WTC11 (cell line): ENCODE measurements at regions not wholly inside any gene's neighbourhood (a gene's known extent, or its start where the extent isn't known, plus 50 kb on each side); places are given as distances from the start of the nearest gene placed in this dataset.

Experiments used
- ATAC-seq: fragments of 200-7000 bp; cut with Tn5 transposase; 2 replicates; pipeline ENCODE4 v1.10.0; 2021; ENCODE audit warnings: mild to moderate bottlenecking, moderate library complexity
- CTCF ChIA-PET: fragments of 300-600 bp; sonication (Branson Sonifier 250); formaldehyde crosslinking; loops from one replicate; lab custom pipeline; 2021; ENCODE audit warnings: antibody characterized with exemption; lab: Charles Lee
- POLR2A ChIA-PET: fragments of 350-600 bp; sonication (Branson Sonifier 250); formaldehyde crosslinking; loops from one replicate; lab custom pipeline; 2021; ENCODE audit warnings: antibody characterized with exemption; lab: Charles Lee
- DNase-seq: peaks from one replicate; pipeline ENCODE4 v3.0.0; 2021; ENCODE audit warnings: low spot score
- H3K27ac Mint-ChIP-seq: 2 replicates; pipeline ENCODE4 v1.8.0; 2021; ENCODE audit warnings: mixed read lengths
- H3K27me3 Mint-ChIP-seq: 2 replicates; pipeline ENCODE4 v1.8.0; 2021; ENCODE audit warnings: low read depth, mild to moderate bottlenecking, moderate library complexity, mixed read lengths
- H3K36me3 Mint-ChIP-seq: 2 replicates; pipeline ENCODE4 v1.8.0; 2021; ENCODE audit warnings: mixed read lengths
- H3K4me1 Mint-ChIP-seq: 2 replicates; pipeline ENCODE4 v1.8.0; 2022; ENCODE audit warnings: mixed read lengths
- H3K4me3 Mint-ChIP-seq: 2 replicates; pipeline ENCODE4 v1.8.0; 2021; ENCODE audit warnings: mild to moderate bottlenecking, moderate library complexity, mixed read lengths
- H3K9me3 Mint-ChIP-seq: 2 replicates; pipeline ENCODE4 v1.8.0; 2021; ENCODE audit warnings: mixed read lengths
- AFF4 ChIP-seq: sonication (generic); formaldehyde crosslinking; IDR thresholded peaks from 2 replicates; pipeline ENCODE4 v1.8.1; 2023; ENCODE audit warnings: mild to moderate bottlenecking, missing genetic modification reagents, borderline replicate concordance
- ARID4B ChIP-seq: sonication (generic); formaldehyde crosslinking; IDR thresholded peaks from 2 replicates; pipeline ENCODE4 v1.8.0; 2023; ENCODE audit warnings: missing genetic modification reagents, mild to moderate bottlenecking, borderline replicate concordance
- ATF6 ChIP-seq: sonication (generic); formaldehyde crosslinking; IDR thresholded peaks from 2 replicates; pipeline ENCODE4 v1.8.1; 2023; ENCODE audit warnings: mild to moderate bottlenecking, missing genetic modification reagents
- CREB1 ChIP-seq: sonication (generic); formaldehyde crosslinking; IDR thresholded peaks from 2 replicates; pipeline ENCODE4 v1.8.0; 2023; ENCODE audit warnings: mild to moderate bottlenecking, missing genetic modification reagents
- ELF4 ChIP-seq: sonication (generic); formaldehyde crosslinking; IDR thresholded peaks from 2 replicates; pipeline ENCODE4 v1.8.1; 2022; ENCODE audit warnings: low read depth, mild to moderate bottlenecking, moderate library complexity, missing genetic modification reagents
- ESRRA ChIP-seq: sonication (generic); formaldehyde crosslinking; IDR thresholded peaks from 2 replicates; pipeline ENCODE4 v1.8.1; 2022; ENCODE audit warnings: mild to moderate bottlenecking, missing genetic modification reagents, borderline replicate concordance
- FOXP4 ChIP-seq: sonication (generic); formaldehyde crosslinking; IDR thresholded peaks from 2 replicates; pipeline ENCODE4 v1.8.0; 2022; ENCODE audit warnings: mild to moderate bottlenecking, missing genetic modification reagents
- GTF2I ChIP-seq: fragments of 250-450 bp; sonication (Bioruptor Pico); conservative IDR thresholded peaks from 2 replicates; pipeline ENCODE4 v1.4.0; 2021; ENCODE audit warnings: mild to moderate bottlenecking
- IRF2 ChIP-seq: sonication (generic); formaldehyde crosslinking; IDR thresholded peaks from 2 replicates; pipeline ENCODE4 v1.8.0; 2022; ENCODE audit warnings: low read depth, missing genetic modification reagents, borderline replicate concordance
- MLX ChIP-seq: sonication (generic); formaldehyde crosslinking; IDR thresholded peaks from 2 replicates; pipeline ENCODE4 v1.8.1; 2023; ENCODE audit warnings: mild to moderate bottlenecking, missing genetic modification reagents, moderate library complexity
- NFE2L1 ChIP-seq: sonication (generic); formaldehyde crosslinking; IDR thresholded peaks from 2 replicates; pipeline ENCODE4 v1.8.1; 2023; ENCODE audit warnings: missing genetic modification reagents
- NR2C2 ChIP-seq: sonication (generic); formaldehyde crosslinking; IDR thresholded peaks from 2 replicates; pipeline ENCODE4 v1.8.0; 2022; ENCODE audit warnings: mild to moderate bottlenecking, missing genetic modification reagents
- SOX15 ChIP-seq: fragments of 250-450 bp; sonication (Bioruptor Pico); IDR thresholded peaks from 2 replicates; pipeline ENCODE4 v1.9.0; 2021; ENCODE audit warnings: mild to moderate bottlenecking
- TP53 ChIP-seq: sonication (generic); formaldehyde crosslinking; IDR thresholded peaks from 2 replicates; pipeline ENCODE4 v1.8.1; 2023; ENCODE audit warnings: mild to moderate bottlenecking, missing genetic modification reagents
- ZBTB21 ChIP-seq: sonication (generic); formaldehyde crosslinking; IDR thresholded peaks from 2 replicates; pipeline ENCODE4 v1.8.1; 2023; ENCODE audit warnings: mild to moderate bottlenecking, missing genetic modification reagents, borderline replicate concordance
- ZBTB43 ChIP-seq: sonication (generic); formaldehyde crosslinking; IDR thresholded peaks from 2 replicates; pipeline ENCODE4 v1.8.1; 2023; ENCODE audit warnings: mild to moderate bottlenecking, missing genetic modification reagents
- ZNF138 ChIP-seq: sonication (generic); formaldehyde crosslinking; conservative IDR thresholded peaks from 2 replicates; pipeline ENCODE4 v1.8.1; 2022; ENCODE audit warnings: mild to moderate bottlenecking, moderate library complexity, missing genetic modification reagents
- ZNF425 ChIP-seq: fragments of 250-450 bp; sonication (Bioruptor Pico); conservative IDR thresholded peaks from 2 replicates; pipeline ENCODE4 v1.9.0; 2021; ENCODE audit warnings: mild to moderate bottlenecking

GRCh38 chr18:55024564-55024963, 65.3 kb upstream of the CCDC68 start:
- Mint-ChIP-seq H3K9me3 (no peaks in the 10 kb centered on the region), H3K4me1 (no peaks in the 10 kb centered on the region), H3K27ac (no peak overlapping the region), H3K4me3 (no peak overlapping the region), H3K27me3 (no peaks in the 10 kb centered on the region; the same call in 1 of the 2 replicates), H3K36me3 (no peaks in the 10 kb centered on the region)
- ChIA-PET POLR2A (no interaction called here), CTCF (no interaction called here)
- ATAC-seq (no peak), DNase-seq (no peak)
- TF ChIP-seq ELF4 (CRISPR knock-in tag) = no peak
- no peak for TF ChIP-seq ZNF138
- no peak for TF ChIP-seq ZBTB43 (CRISPR knock-in tag)
- no peak for TF ChIP-seq TP53 (CRISPR knock-in tag)
- TF ChIP-seq FOXP4 (CRISPR knock-in tag) = no peak
- no peak for TF ChIP-seq MLX (CRISPR knock-in tag)
- no peak for TF ChIP-seq NFE2L1
- no peak for TF ChIP-seq IRF2
- no peak for TF ChIP-seq ZBTB21 (CRISPR knock-in tag)
- TF ChIP-seq ESRRA = no peak
- no peak for TF ChIP-seq CREB1 (CRISPR knock-in tag)
- TF ChIP-seq SOX15 = no peak
- no peak for TF ChIP-seq NR2C2
- TF ChIP-seq ARID4B (CRISPR knock-in tag) = no peak

GRCh38 chr18:55018602-55019001, 59.3 kb upstream of the CCDC68 start:
- no peak for ATAC-seq
- DNase-seq = no peak
- POLR2A ChIA-PET = no interaction called here
- H3K27ac Mint-ChIP-seq = no peak overlapping the region
- H3K27me3 Mint-ChIP-seq = no peaks in the 10 kb centered on the region; the same call in 1 of the 2 replicates
- H3K36me3 Mint-ChIP-seq = no peaks in the 10 kb centered on the region
- no peaks in the 10 kb centered on the region for H3K9me3 Mint-ChIP-seq
- H3K4me1 Mint-ChIP-seq = peaks cover 9% of the 10 kb centered on the region
- no peak overlapping the region for H3K4me3 Mint-ChIP-seq
- CTCF ChIA-PET = no interaction called here
- TF ChIP-seq GTF2I (CRISPR knock-in tag) (no peak), AFF4 (CRISPR knock-in tag) (no peak), CREB1 (CRISPR knock-in tag) (no peak), ZNF425 (CRISPR knock-in tag) (no peak), ATF6 (CRISPR knock-in tag) (no peak)
